Right lung (tissue), 2 donors: ENCODE measurements at regions not wholly inside any gene's neighbourhood (a gene's known extent, or its start where the extent isn't known, plus 50 kb on each side); places are given as distances from the start of the nearest gene placed in this dataset.
A peak's percentile ranks its signal among the peaks of the same experiment; 100 is the strongest.
"Not testable (repeated sequence)": the region's sequence is repeated elsewhere in the genome, so short reads cannot be mapped to it uniquely, and the experiment has no call there.

ENCODE experiments used
- DNase-seq, 2 donors: peaks; one replicate each; pipeline ENCODE4 v3.0.0-alpha.2; 2013

DNA sequence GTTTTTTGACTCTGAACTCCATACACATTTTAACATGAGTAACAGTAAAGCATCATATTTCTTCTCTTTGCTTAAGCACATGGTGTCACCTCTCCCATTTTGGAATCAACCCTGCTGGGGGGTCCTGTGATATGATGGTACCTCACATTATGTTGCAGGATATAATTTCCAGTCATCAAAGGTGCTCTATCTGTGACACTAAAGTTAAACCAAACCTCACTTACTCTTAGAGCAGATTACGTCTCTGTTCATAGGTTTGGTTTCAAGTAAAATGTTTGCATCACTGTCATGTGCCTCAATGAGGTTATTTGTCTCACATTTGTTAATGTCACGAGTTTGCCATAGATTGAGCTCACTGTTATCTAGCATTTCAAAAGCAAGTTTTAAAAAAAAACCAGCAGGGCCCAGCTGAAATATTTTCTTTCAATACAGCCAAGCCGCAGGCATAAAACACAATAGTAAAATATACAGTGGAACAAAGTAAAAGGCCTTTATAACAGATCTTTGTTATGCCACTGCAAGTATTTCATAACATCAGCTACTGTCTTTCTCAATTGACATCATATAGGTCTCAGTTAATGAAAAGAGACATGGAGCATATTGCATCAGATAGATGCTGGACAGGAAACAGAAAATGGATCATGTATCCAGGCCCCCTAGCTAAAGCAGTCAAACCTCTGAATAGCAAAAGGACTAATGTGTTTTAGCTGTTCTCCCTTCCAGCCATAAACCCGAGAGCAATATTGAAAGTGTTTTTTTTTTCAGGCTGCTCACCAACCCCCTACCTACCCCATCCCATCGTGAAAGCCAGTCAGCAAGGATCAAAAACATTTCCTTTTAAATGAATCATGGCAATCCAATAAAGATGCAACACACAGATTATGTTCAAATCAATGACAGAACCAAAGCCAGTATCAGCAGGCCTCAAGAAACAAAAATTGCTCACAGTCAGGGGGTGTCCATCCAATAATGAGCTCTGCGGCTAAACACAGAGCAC, 182.1 kb upstream of the ITGA1 start:
- peak in 1 of 2 donors; percentile 3 for DNase-seq

DNA sequence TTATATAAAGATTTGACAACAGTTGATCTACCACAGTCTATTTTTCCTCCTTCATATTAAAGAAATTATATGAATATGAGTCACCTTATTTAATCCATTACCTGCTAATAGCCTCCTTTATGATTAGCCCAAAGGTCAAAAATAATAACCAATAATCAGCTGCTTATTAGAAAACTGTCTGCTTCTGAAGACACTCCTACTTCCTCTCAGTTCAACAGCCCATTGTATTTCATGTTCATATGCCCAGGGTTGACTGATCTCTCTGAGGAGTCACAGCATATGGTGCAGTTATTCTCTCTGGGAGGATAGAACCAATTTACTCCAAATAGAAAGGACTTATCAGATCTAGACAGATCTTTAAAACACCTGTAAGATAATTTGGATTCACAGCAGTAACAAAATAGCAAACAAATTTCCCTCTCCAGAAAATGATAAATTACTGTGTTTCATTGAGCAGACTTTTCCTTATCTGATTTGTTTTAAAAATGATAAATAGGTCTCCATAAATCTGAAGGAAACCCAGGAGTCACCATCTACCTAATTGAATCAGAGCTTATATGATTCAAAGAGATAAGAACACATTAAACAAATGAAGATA, 180.4 kb upstream of the ITGA1 start:
- DNase-seq, result no peak

DNA sequence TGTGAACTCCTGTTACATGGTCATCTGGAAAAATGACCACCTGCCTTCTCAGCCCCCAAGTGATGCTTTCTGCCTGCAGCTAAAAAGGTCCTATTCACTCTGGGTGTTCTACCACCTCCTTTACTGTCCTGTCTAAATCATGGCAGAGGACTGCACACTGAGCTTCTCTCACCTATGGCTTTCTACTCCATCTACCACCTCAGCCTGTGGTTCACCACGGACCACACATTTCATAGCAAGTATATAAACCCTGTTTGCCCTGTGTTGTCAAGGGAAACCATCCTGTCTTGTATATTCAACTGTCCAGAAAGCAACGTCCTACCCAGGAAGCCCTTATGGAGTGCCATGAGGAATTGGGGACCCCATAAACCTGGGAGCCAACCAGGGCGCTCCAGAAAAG, 167.4 kb upstream of the ITGA1 start:
- DNase-seq, result no peak

DNA sequence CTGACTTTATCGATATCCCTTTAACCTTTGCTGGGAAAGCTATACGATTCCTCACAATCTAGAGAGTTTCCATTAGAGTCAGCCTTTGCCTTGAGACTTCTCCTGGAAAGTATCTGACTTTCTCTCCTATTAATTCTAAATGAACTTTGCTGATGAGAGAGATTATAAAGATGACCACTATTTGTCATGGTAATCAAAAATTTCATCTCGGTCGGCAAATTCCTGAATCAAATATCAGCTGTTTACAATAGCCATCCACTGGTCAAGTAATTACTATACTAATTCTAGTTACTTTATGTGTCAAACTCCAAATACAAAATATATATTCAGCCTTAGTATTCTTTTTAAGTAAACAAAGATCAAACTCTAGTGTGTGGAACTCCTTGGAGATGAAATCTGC, 164.4 kb upstream of the ITGA1 start:
- DNase-seq, result no peak

DNA sequence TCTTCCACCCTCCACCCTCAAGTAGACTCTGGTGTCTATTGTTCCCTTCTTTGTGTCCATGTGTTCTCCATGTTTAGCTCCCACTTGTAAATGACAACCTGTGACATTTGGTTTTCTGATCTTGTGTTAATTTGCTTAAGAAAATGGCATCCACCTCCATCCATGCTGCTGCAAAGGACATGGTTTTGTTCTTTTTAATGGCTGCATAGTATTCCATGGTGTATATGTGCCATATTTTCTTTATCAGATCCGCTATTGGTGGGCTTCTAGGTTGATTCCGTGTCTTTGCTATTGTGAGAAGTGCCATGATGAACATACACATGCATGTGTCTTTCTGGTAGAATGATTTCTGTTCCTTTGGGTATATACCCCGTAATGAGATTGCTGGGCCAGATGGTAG, 163.4 kb upstream of the ITGA1 start:
- no peak for DNase-seq

DNA sequence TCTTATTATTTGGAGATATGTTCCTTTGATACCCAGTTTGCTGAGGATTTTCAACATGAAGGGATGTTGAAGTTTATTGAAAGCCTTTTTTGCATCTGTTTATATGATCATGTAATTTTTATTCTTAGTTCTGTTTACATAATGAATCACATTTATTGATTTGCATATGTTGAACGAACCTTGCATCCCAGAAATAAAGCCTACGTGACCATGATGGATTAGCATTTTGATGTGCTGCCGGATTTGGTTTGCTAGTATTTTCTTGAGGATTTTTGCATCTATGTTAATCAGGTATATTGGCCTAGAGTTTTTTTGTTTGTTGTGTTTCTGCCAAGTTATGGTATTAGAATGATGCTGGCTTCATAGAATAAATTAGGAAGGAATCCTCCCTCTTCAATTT, 161.4 kb upstream of the ITGA1 start:
- DNase-seq, result no peak

DNA sequence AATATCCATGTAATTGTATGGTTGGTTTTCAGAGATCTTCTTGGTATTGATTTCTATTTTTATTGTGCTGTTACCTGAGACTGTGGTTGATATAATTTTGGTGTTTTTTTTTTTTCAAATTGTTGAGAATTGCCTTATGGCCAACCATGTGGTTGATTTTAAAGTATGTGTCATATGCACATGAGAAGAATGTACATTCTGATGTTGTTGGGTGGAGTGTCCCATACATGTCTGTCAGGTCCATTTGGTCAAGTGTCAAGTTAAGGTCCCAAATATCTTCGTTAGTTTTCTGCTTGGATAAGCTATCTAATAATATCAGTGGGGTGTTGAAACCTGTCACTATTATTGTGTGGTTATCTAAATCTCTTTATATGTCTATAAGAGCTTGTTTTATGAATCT, 160.0 kb upstream of the ITGA1 start:
- DNase-seq, result no peak

DNA sequence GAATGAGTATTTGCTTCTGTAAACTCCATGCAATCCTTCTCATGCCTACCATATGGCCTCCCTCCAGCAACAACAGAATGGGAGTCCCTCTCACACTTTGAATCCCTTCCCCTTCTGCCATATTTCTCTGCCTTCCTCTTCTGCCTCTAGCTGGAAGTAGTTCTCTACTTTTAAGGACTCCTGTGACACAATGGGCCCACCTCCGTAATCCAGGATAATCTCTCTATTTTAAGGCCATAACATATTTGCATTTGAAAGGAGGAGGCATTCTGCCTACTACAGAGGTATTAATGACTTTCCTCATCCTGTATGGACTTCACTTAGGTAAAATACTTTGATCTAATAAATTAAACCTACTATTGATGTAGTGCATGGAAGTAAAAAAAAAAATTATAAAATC, 155.4 kb upstream of the ITGA1 start:
- no peak for DNase-seq

DNA sequence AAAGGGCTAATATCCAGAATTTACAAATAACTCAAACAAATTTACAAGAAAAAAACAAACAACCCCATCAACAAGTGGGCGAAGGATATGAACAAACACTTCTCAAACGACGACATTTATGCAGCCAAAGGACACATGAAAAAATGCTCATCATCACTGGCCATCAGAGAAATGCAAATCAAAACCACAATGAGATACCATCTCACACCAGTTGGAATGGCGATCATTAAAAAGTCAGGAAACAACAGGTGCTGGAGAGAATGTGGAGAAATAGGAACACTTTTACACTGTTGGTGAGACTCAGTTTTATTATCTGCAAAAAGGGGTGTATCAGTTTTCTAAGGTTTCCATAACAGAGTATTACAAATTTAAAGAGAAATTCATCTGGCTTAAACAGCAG, 153.5 kb upstream of the ITGA1 start:
- not testable (repeated sequence) for DNase-seq

DNA sequence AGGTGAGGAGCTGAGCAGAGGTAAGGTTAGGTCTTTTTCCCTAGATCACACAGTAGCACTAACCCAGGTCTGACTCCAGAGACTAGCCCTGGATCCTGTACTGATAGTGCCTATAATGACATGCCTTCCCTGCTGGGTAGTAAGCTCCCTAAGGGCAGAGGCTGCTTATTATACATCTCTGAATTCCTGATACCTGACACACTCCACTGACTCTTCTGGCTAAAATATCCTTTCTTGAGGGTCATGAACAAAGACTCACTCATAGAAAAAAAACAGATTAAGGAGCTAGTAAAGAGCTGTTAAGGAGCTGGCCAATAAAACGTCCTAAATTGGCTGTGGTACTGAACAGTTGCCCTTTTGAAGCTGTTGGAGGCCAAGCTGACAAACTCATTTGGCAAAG, 149.0 kb upstream of the ITGA1 start:
- DNase-seq, result no peak

DNA sequence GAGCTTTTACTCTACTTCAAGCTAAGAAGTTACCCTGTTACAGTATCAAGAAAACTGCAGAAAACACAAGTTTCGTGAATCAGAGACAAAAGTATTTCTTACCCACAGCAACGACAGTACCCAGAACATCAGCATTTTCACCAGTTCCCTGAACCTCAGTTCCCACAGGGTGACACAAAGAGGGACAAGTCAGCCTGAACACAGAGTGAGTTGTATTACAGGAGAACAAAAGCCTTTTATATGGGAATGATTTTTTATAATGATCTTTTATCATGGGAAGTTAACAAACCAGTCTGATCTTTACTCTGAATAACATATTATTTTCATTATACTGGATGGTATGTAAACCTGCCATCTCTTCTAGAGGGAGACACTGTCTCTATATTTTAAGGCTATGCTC, 139.0 kb upstream of the ITGA1 start:
- no peak for DNase-seq

DNA sequence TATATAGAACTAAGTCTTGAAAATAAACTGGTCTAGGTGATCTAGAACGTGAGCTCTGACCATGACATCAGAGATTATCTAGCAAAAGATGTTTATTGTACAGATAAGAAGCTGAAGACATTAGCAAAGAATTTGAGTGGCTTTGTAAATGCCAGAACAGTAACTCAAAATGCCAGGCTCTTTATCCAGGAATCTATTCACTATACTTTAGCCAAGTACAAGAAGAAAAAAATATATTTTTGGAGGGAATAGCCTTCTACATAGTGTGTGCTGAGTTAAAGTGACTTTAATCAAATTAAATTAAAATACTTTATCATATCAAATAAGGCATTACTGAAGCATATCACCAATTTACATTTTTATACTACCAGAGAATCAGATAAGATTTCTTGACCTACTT, 132.6 kb upstream of the ITGA1 start:
- DNase-seq, result no peak

DNA sequence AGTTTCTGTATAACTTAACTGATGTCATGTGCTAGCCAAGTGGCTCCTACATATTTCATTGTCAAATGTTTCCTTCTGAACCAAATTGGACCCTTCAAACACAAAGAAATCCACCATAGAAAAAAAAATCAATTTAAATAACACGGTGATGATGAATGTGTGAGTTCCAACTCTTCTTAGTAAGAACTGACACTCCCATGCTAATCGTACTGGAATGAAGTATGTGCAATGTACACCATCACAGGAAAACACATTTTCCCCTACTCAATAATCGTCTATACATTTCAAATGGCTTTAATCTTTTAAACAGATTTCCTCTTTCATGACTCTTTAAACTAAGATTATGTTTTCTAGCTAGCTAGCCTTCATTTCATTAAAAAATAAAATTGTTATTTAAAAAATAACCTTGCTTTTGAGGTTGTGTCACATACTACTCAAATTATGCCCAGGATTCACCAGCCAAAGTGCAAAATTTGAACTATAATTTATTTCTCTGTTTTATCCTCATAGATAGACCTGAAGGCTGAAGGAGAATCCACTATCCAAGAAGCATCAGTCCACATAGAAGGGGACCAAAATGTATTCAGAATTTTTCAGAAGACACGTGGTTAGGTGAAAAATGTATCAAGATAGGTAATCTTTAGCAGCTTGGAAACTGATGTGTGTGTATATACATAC, 131.0 kb upstream of the ITGA1 start:
- no peak for DNase-seq

DNA sequence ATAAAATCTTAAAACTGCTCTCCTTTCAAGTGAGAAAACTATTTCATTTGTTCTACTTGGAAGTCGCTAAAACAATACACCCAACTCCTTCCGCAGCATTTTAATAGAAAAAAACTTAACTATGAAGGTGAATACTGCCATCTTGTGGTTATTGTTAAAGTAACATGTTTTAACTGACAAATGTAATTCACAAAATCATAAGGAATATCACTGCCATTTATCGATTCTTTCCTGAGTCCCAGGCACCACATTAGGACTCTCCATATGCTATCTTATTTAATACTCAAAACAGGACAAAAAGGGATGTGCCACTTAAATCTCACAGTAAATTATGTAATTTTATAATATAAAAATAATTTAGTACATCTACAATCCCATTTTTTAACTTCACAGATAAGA, 130.5 kb upstream of the ITGA1 start:
- peak in 1 of 2 donors; percentile 35 for DNase-seq

DNA sequence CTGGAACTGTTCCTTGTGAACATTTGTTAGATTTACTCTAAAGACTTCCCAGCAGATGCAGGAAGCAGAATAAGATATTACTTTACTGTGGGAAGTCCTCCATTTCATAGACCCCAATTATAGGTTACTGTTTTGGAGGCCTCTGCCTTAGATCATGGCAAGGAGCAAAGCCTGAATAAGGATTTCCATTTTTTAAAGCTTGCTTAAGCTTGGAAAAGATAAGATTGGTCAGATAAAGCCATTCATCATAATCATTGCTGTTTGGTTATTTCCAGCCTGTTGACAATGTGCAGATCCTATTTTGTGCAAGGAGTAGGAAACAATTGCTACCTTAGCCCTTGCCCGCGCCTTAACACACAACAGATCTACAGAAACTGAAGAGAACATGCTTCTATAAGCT, 129.5 kb upstream of the ITGA1 start:
- no peak for DNase-seq

DNA sequence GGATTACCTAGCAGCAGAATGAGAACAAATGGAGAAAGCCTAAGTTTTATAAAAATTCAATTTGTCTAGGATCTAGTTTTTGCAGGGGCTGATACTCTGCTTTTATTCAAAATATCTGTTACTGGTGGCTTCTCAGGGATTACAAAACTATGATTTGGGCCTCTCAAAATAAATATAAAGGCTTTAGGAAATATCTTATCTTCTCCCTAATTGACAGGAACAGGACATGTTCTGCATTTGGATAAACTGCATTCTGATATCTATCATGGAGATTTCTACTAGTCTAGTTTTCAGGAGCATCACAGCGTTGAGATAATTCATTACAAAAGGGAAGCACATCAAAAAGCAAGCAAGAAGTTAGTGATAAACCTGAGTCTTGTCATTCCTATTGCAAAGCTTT, 127.1 kb upstream of the ITGA1 start:
- DNase-seq, result no peak

DNA sequence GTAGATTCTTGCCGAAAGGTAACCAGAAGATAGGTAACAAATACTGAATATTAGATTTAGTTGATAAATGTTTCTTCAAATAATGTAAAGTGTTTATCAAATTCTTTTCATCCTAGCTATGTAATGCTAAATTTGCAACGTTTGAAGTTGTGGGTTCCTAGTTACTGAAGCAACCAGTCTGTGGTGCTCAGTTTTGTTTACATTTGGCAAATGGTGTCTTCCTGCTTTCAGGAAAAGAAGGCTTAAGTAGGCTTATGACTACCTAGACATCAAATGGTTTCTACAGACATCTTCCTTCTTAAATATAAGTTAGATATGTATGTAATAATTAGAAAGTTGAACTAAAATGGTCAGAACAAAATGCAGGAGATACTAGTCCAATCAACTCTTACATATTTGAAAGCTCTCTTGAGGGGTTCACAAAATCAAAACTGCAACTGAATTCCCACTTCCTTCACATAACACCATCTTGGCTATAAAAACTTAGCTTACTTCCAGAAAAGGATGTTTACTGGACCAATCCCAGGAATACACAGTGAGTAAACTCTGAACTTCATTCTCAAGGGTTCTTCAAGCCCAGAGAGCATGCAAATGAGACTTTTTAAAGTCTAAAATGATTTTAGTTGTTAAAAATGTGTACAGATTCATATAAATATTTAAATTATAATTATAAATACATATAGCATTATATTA, 125.7 kb upstream of the ITGA1 start:
- no peak for DNase-seq

DNA sequence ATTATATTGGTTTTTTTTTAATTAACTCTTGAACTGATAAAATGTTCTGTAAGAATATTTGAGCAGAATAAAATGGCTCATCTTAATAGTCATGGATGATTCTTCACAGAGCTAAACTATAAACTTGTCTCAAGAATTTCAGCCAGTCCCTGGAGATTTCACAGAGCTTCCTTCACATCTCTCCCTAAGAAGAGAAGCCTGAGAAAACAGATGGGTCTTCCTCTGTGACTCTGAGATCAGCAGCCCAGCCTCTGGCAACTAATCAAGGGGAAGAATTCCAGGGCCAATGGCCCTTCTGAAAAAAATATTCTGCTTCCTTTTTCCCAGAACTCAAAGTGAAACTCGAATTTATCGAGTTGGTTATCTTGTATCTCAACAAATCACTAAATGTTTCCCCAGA, 122.2 kb upstream of the ITGA1 start:
- DNase-seq, result no peak

DNA sequence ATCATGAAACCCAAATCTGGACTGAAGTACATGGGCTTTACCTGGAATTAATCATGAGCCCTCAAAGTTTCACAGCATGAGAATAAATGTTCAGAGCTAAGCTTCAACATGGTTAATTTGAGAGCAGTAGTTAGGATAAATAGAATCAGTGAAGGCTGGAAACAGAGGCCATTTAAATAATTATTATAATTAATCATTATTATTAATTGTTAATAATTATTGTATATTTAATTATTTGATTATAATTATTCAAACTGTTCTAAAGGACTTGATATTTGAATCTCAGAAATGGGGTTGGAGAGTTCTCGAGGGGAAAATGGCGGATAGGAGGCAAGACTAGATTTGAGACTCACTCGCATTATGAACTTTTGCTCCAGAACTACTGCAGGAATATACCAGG, 119.6 kb upstream of the ITGA1 start:
- DNase-seq, result no peak

DNA sequence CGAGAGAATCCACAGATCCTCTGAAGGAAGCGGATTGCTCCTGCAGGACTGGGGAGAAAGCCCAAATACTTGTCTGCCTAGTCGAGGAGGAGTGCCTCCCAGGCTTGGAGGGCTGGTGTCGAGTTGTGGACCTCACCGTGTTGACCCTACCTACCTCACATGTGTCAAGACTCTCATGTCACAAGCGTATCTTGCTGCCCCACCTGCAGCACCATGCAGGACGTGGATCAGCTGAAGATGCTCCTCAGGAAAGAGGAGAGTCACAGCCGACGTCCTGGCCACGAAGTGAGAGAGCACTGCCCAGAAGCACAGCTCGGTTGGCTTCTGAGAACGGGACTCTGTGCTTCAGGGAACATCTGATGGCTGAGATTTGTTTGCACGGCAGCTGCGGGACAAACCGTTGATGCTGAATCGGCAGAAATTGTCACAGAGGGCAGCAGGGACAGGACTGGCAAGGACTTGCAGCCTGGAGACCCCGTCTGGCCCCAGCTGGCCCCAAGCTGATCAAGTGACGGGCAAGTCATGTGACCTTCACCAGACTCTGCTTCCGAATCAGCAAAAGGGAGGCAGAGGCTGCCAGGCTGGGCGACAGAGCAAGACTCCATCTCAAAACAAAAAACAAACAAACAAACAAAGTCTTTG, 119.1 kb upstream of the ITGA1 start:
- DNase-seq, result no peak

DNA sequence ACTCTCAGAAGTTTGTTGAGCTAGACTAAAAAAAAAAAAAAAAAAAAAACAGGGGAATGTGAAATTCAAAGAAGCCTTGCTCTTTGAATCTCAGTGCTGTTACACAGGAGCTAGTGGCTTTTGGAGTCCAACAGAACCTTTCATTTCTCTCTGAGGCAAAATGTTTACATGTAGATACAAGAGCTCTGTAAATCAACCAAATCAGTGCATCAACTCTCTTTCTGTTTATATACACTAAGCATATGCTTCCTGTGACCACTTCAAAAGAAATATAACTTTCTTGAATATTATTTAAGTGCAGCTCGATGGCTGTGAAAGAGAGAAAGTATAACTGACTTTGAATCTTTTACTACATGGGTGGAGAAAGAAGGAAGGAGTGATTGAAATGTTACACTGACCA, 115.3 kb upstream of the ITGA1 start:
- no peak for DNase-seq

DNA sequence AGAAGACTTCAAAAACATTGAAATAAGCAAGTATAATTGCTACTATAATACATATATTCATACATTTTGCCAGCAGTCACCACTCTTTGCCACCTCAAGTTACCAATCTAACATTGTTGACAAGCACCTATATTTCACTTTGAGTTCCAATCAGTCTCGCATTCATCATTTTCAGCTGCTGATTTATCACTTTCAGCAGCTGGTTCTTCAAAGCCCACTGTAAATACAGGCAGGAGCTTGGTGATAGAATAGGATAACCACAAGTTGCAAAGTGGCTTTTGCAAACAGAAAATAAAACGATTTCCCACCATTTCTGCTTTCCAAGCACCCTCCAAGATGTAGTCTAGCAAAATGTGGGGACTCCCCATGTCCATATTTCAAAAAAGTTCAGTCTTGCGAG, 114.2 kb upstream of the ITGA1 start:
- DNase-seq, result no peak
